Mesothelial cell of epicardium (in vitro differentiated cells): ENCODE measurements at regions not wholly inside any gene's neighbourhood (a gene's known extent, or its start where the extent isn't known, plus 50 kb on each side); places are given as distances from the start of the nearest gene placed in this dataset.
"Not testable (repeated sequence)": the region's sequence is repeated elsewhere in the genome, so short reads cannot be mapped to it uniquely, and the experiment has no call there.

Experiments
- DNase-seq, 2 experiments: peaks; one replicate each; pipeline ENCODE4 v3.0.0; 2021; ENCODE audit warnings: low spot score in 2 of 2; ENCODE audit not compliant: unreplicated experiment in 2 of 2
- H3K27ac Mint-ChIP-seq: 2 replicates; pipeline ENCODE4 v1.8.0; 2021; ENCODE audit warnings: mixed read lengths
- H3K27me3 Mint-ChIP-seq: 2 replicates; pipeline ENCODE4 v1.8.0; 2021; ENCODE audit warnings: low read depth, mixed read lengths
- H3K36me3 Mint-ChIP-seq: 2 replicates; pipeline ENCODE4 v1.8.0; 2021; ENCODE audit warnings: mixed read lengths
- H3K4me1 Mint-ChIP-seq: 2 replicates; pipeline ENCODE4 v1.8.0; 2021; ENCODE audit warnings: mixed read lengths
- H3K4me3 Mint-ChIP-seq: 2 replicates; pipeline ENCODE4 v1.8.0; 2021; ENCODE audit warnings: mild to moderate bottlenecking, moderate library complexity, mixed read lengths
- H3K9me3 Mint-ChIP-seq: 2 replicates; pipeline ENCODE4 v1.8.0; 2021; ENCODE audit warnings: mixed read lengths
- CTCF ChIP-seq: fragments of 200-600 bp; sonication (generic); IDR thresholded peaks from one replicate; pipeline ENCODE4 v1.5.0; 2021; ENCODE audit warnings: antibody characterized with exemption; ENCODE audit not compliant: unreplicated experiment

- H3K4me1 Mint-ChIP-seq: no peaks in the 10 kb centered on the region
- H3K27me3 Mint-ChIP-seq: peaks cover 16% of the 10 kb centered on the region
- H3K4me3 Mint-ChIP-seq: no peak overlapping the region
- H3K9me3 Mint-ChIP-seq: peaks cover 20% of the 10 kb centered on the region
- DNase-seq: no peak
- no peak for TF ChIP-seq CTCF
- H3K27ac Mint-ChIP-seq: no peak overlapping the region
- H3K36me3 Mint-ChIP-seq: no peaks in the 10 kb centered on the region
Observed at GRCh38 chr3:4235690-4236089, 67.5 kb upstream of the SETMAR start.

DNA sequence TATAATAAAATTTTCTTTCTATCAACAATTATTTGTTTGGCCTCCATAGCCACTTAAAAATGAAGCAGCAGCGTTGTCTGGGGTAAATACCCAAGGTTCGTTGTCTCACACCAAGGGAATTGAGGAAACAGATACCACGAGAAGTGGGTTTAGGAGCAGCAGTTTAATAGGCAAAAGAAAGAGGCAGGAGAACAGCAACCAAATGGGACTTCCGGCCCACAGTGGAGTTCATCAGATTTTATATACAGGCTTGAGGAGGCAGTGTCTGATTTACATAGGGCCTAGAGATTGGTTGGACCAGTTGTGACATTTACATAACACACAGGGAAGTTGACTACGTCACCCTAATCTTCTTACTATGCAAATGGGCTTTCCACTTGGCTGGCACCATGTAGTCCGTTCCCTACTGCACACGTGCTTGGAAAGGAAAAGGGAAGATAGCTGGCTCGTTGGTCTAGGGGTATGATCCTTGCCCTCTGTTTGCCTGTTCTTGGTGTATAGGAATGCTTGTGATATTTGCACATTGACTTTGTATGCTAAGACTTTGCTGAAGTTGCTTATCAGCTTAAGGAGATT, 61.5 kb upstream of the SETMAR start:
- Mint-ChIP-seq H3K9me3 (peaks cover 33% of the 10 kb centered on the region), H3K36me3 (no peaks in the 10 kb centered on the region), H3K4me3 (no peak overlapping the region), H3K4me1 (no peaks in the 10 kb centered on the region), H3K27me3 (peaks cover 16% of the 10 kb centered on the region), H3K27ac (no peak overlapping the region)
- TF ChIP-seq CTCF: no peak
- no peak for DNase-seq

DNA sequence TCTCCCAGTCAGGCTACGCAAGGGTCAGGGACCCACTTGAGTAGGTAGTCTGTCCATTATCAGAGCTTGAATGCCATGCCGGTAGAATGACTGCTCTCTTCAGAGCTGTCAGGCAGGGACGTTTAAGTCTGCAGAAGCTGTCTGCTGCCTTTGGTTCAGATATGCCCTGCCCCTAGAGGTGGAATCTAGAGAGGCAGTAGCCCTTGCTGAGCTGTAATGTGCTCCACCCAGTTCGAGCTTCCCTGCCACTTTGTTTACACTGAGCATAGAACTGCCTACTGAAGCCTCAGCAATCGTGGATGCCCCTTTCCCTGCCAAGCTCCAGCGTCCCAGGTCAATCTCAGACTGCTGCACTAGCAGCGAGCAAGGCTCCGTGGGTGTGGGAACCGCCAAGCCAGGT, 57.5 kb upstream of the SETMAR start:
- H3K4me3 Mint-ChIP-seq: no peak overlapping the region
- H3K36me3 Mint-ChIP-seq: no peaks in the 10 kb centered on the region
- TF ChIP-seq CTCF: no peak
- H3K9me3 Mint-ChIP-seq: peaks cover 13% of the 10 kb centered on the region
- peaks cover 15% of the 10 kb centered on the region for H3K4me1 Mint-ChIP-seq
- DNase-seq: no peak
- peaks cover 16% of the 10 kb centered on the region for H3K27me3 Mint-ChIP-seq
- H3K27ac Mint-ChIP-seq: no peak overlapping the region

GRCh38 chr3:4247391-4247790, 55.8 kb upstream of the SETMAR start:
- no peak for DNase-seq
- peaks cover 16% of the 10 kb centered on the region for H3K27me3 Mint-ChIP-seq
- H3K4me1 Mint-ChIP-seq: peaks cover 15% of the 10 kb centered on the region
- no peak overlapping the region for H3K4me3 Mint-ChIP-seq
- H3K36me3 Mint-ChIP-seq: no peaks in the 10 kb centered on the region
- no peak for TF ChIP-seq CTCF
- peaks cover 5% of the 10 kb centered on the region for H3K9me3 Mint-ChIP-seq
- H3K27ac Mint-ChIP-seq: no peak overlapping the region

DNA sequence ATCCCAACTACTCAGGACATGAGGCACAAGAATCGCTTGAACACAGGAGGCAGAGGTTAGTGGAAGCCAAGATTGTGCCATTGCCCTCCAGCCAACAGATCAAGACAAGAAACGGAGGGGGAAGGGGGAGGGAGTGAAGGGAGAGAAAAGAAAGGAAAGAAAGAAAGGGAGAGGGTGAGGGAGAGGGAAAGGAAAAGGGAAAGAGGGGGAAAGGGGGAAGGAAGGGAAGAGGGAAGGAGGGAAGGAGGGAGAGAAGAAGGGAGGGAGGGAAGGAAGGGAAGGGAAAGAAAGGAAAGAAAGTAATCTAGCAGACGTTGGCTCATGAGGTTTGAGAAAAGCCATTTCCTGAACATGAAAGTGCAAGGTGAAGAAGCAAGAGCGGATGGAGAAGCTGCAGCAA, 53.1 kb upstream of the SETMAR start:
- Mint-ChIP-seq H3K36me3 (no peaks in the 10 kb centered on the region), H3K27ac (no peak overlapping the region), H3K4me1 (peaks cover 15% of the 10 kb centered on the region), H3K9me3 (no peaks in the 10 kb centered on the region), H3K27me3 (peaks cover 3% of the 10 kb centered on the region), H3K4me3 (no peak overlapping the region)
- no peak for DNase-seq
- no peak for TF ChIP-seq CTCF

- Mint-ChIP-seq H3K4me3 (no peak overlapping the region), H3K4me1 (peaks cover 15% of the 10 kb centered on the region), H3K9me3 (no peaks in the 10 kb centered on the region), H3K27ac (no peak overlapping the region), H3K27me3 (no peaks in the 10 kb centered on the region), H3K36me3 (no peaks in the 10 kb centered on the region)
- DNase-seq: no peak
- no peak for TF ChIP-seq CTCF
Observed at GRCh38 chr3:4251412-4251811, 51.8 kb upstream of the SETMAR start.

GRCh38 chr3:4253072-4253832, 49.9 kb upstream of the SETMAR start:
- DNase-seq, H3K4me3 Mint-ChIP-seq, H3K4me1 Mint-ChIP-seq, H3K9me3 Mint-ChIP-seq, H3K27ac Mint-ChIP-seq, H3K27me3 Mint-ChIP-seq, H3K36me3 Mint-ChIP-seq: not testable (repeated sequence)
